ENCODE measurements at regions not wholly inside any gene's neighbourhood (a gene's known extent, or its start where the extent isn't known, plus 50 kb on each side); places are given as distances from the start of the nearest gene placed in this dataset.

GRCh38 chr1:34312359-34312758 lies 135.7 kb downstream of the C1orf94 start:
- Histone ChIP-seq H3K27me3 (replicated peaks; ENCODE audit: insufficient read depth) (no peaks in the 10 kb centered on the region), H3K27ac (no peak overlapping the region), H3K4me1 (replicated peaks) (no peaks in the 10 kb centered on the region), H3K9me3 (no peaks in the 10 kb centered on the region), H3K4me3 (no peak overlapping the region), H3K36me3 (no peaks in the 10 kb centered on the region)
- WGBS: 55% methylated on average over 1 of the region's 1 CpG
- no peak for DNase-seq (ENCODE audit: low spot score)
- intact Hi-C loops (cut with DNase I): no loop called here
- no peak for TF ChIP-seq POLR2A (IDR thresholded peaks at IDR 0.05)
- TF ChIP-seq POLR2AphosphoS5 (IDR thresholded peaks at IDR 0.05): no peak
- no peak for TF ChIP-seq CTCF (IDR thresholded peaks at IDR 0.05)

- H3K27ac ChIP-seq: no peak overlapping the region
- H3K36me3 ChIP-seq: no peaks in the 10 kb centered on the region
- intact Hi-C loops (cut with DNase I): no loop called here
- H3K9me3 ChIP-seq: no peaks in the 10 kb centered on the region
- WGBS: 64% methylated on average over 1 of the region's 1 CpG
- no peaks in the 10 kb centered on the region for H3K27me3 ChIP-seq (replicated peaks; ENCODE audit: insufficient read depth)
- TF ChIP-seq POLR2A (IDR thresholded peaks at IDR 0.05): no peak
- no peak for TF ChIP-seq POLR2AphosphoS5 (IDR thresholded peaks at IDR 0.05)
- TF ChIP-seq CTCF (IDR thresholded peaks at IDR 0.05): no peak
- H3K4me3 ChIP-seq: no peak overlapping the region
- H3K4me1 ChIP-seq (replicated peaks): no peaks in the 10 kb centered on the region
- no peak for DNase-seq (ENCODE audit: low spot score)
Observed at GRCh38 chr1:34315974-34316373, 139.3 kb downstream of the C1orf94 start.

- no peaks in the 10 kb centered on the region for H3K27me3 ChIP-seq (replicated peaks; ENCODE audit: insufficient read depth)
- no peak for DNase-seq (ENCODE audit: low spot score)
- TF ChIP-seq CTCF (IDR thresholded peaks at IDR 0.05) (no peak), POLR2AphosphoS5 (IDR thresholded peaks at IDR 0.05) (no peak), POLR2A (IDR thresholded peaks at IDR 0.05) (no peak)
- no peaks in the 10 kb centered on the region for H3K9me3 ChIP-seq
- no peak overlapping the region for H3K4me3 ChIP-seq
- no peak overlapping the region for H3K27ac ChIP-seq
- no peaks in the 10 kb centered on the region for H3K4me1 ChIP-seq (replicated peaks)
- intact Hi-C loops (cut with DNase I): no loop called here
- no peaks in the 10 kb centered on the region for H3K36me3 ChIP-seq
Observed at GRCh38 chr1:34316773-34317172, 140.1 kb downstream of the C1orf94 start.

GRCh38 chr1:34319218-34319617 lies 142.5 kb downstream of the C1orf94 start:
- no peaks in the 10 kb centered on the region for H3K36me3 ChIP-seq
- no peak for DNase-seq (ENCODE audit: low spot score)
- 34% methylated on average over 4 of the region's 4 CpGs for WGBS
- no peaks in the 10 kb centered on the region for H3K27me3 ChIP-seq (replicated peaks; ENCODE audit: insufficient read depth)
- no peak overlapping the region for H3K27ac ChIP-seq
- no peak overlapping the region for H3K4me3 ChIP-seq
- no peaks in the 10 kb centered on the region for H3K4me1 ChIP-seq (replicated peaks)
- no peak for TF ChIP-seq POLR2A (IDR thresholded peaks at IDR 0.05)
- TF ChIP-seq POLR2AphosphoS5 (IDR thresholded peaks at IDR 0.05): no peak
- no peak for TF ChIP-seq CTCF (IDR thresholded peaks at IDR 0.05)
- H3K9me3 ChIP-seq: no peaks in the 10 kb centered on the region
- intact Hi-C loops (cut with DNase I): no loop called here

GRCh38 chr1:34320053-34320669 lies 143.5 kb downstream of the C1orf94 start:
- Histone ChIP-seq H3K4me3 (no peak overlapping the region), H3K36me3 (no peaks in the 10 kb centered on the region), H3K9me3 (no peaks in the 10 kb centered on the region), H3K27me3 (replicated peaks; ENCODE audit: insufficient read depth) (no peaks in the 10 kb centered on the region), H3K4me1 (replicated peaks) (no peaks in the 10 kb centered on the region), H3K27ac (no peak overlapping the region)
- TF ChIP-seq POLR2A (IDR thresholded peaks at IDR 0.05) (no peak), CTCF (IDR thresholded peaks at IDR 0.05) (no peak), POLR2AphosphoS5 (IDR thresholded peaks at IDR 0.05) (no peak)
- intact Hi-C loops (cut with DNase I): no loop called here
- no peak for DNase-seq (ENCODE audit: low spot score)
- 44% methylated on average over 1 of the region's 1 CpG for WGBS

Data from prostate gland (tissue), 2 donors.